Smooth muscle cell (in vitro differentiated cells): ENCODE measurements at regions not wholly inside any gene's neighbourhood (a gene's known extent, or its start where the extent isn't known, plus 50 kb on each side); places are given as distances from the start of the nearest gene placed in this dataset.
"Not testable (repeated sequence)": the region's sequence is repeated elsewhere in the genome, so short reads cannot be mapped to it uniquely, and the experiment has no call there.

ENCODE experiments used
- DNase-seq: peaks from one replicate; lab custom pipeline; 2025; ENCODE audit not compliant: unreplicated experiment; lab: John Stamatoyannopoulos, UW
- H2AFZ ChIP-seq: fragments of 200-600 bp; sonication (generic); 2 replicates; pipeline ENCODE4 v1.6.0; 2016; ENCODE audit warnings: antibody characterized with exemption, low read depth, mild to moderate bottlenecking
- H3F3A ChIP-seq: fragments of 200-600 bp; sonication (generic); 2 replicates; pipeline ENCODE4 v1.6.0; 2017; ENCODE audit warnings: antibody characterized with exemption, low read depth
- H3K27ac ChIP-seq: fragments of 200-600 bp; sonication (generic); 2 replicates; pipeline ENCODE4 v1.5.1; 2016; ENCODE audit warnings: low read depth, mild to moderate bottlenecking
- H3K27me3 ChIP-seq: fragments of 200-600 bp; sonication (generic); 2 replicates; pipeline ENCODE4 v1.6.1; 2016; ENCODE audit warnings: low read depth, mild to moderate bottlenecking
- H3K36me3 ChIP-seq: fragments of 200-600 bp; sonication (generic); 2 replicates; pipeline ENCODE4 v1.5.1; 2016; ENCODE audit warnings: low read depth
- H3K4me1 ChIP-seq: fragments of 200-600 bp; sonication (generic); 2 replicates; pipeline ENCODE4 v1.5.1; 2016; ENCODE audit warnings: low read depth
- H3K4me2 ChIP-seq: fragments of 200-600 bp; sonication (generic); 2 replicates; pipeline ENCODE4 v1.6.0; 2016; ENCODE audit warnings: mild to moderate bottlenecking
- H3K4me3 ChIP-seq: fragments of 200-600 bp; sonication (generic); 2 replicates; pipeline ENCODE4 v1.5.1; 2016; ENCODE audit warnings: mild to moderate bottlenecking
- H3K79me2 ChIP-seq: fragments of 200-600 bp; sonication (generic); 2 replicates; pipeline ENCODE4 v1.6.0; 2016; ENCODE audit warnings: low read depth, mild to moderate bottlenecking
- H3K9ac ChIP-seq: fragments of 200-600 bp; sonication (generic); 2 replicates; pipeline ENCODE4 v1.6.0; 2016; ENCODE audit warnings: low read depth
- H3K9me3 ChIP-seq: fragments of 200-600 bp; sonication (generic); replicated peaks from 2 replicates; pipeline ENCODE4 v1.5.1; 2016; ENCODE audit warnings: low read depth
- H4K20me1 ChIP-seq: fragments of 200-600 bp; sonication (generic); 2 replicates; pipeline ENCODE4 v1.6.0; 2016; ENCODE audit warnings: low read depth
- WGBS: methylation state at CpG from one replicate; pipeline ENCODE4 v1.1.7; 2016; ENCODE audit warnings: low lambda C conversion rate; 5-methylcytosine and 5-hydroxymethylcytosine counted together
- TF ChIP-seq, protein P1 (sequence below): fragments of 200-600 bp; sonication (generic); IDR thresholded peaks from 2 replicates; pipeline ENCODE4 v1.5.1; 2017; ENCODE audit warnings: borderline replicate concordance, mild to moderate bottlenecking, antibody characterized with exemption; ENCODE audit not compliant: insufficient read depth, poor library complexity, severe bottlenecking

DNA sequence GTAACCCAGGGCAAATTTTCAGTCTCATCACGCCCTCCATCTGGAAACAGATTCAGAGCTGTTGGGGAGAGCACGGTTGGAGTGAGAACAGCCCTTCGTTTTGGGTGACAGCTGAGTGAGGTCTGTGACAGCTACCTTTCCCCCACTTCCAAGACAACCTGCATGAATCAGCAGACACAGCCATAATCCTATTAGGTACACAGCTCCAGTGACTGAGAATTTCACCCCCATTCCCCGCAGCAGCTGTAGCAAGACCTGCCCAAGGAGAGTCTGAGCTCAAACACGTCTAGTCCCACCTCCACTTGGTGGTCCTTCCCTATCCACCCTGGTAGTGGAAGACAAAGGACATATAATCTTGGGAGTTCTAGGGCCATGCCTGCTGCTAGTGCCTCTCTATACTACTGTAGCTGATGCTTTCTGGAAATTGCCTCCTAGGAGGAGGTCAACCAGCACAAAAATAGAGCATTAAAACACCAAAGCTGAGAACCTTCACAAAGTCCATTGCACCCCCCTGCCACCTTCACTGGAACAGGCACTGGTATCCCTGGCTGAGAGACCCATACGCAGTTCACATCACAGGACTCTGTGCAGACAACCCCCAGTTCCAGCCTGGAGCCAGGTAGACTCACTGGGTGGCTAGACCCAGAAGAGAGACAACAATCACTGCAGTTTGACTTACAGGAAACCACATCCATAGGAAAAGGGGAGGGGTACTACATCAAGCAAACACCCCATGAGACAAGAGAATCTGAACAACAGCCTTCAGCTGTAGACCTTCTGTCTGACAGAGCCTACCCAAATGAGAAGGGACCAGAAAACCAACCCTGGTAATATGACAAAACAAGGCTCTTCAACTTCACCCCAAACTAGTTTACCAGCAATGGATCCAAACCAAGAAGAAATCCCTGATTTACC is 448.6 kb upstream of the CBLB start:
- Histone ChIP-seq H3F3A (no peaks in the 10 kb centered on the region), H4K20me1 (no peaks in the 10 kb centered on the region), H3K9me3 (no peaks in the 10 kb centered on the region), H3K4me3 (no peak overlapping the region), H3K27ac (no peak overlapping the region), H3K27me3 (no peaks in the 10 kb centered on the region), H3K36me3 (no peaks in the 10 kb centered on the region), H2AFZ (no peak overlapping the region), H3K4me2 (no peak overlapping the region), H3K79me2 (no peaks in the 10 kb centered on the region), H3K9ac (no peak overlapping the region), H3K4me1 (no peaks in the 10 kb centered on the region)
- TF ChIP-seq, protein P1, sequence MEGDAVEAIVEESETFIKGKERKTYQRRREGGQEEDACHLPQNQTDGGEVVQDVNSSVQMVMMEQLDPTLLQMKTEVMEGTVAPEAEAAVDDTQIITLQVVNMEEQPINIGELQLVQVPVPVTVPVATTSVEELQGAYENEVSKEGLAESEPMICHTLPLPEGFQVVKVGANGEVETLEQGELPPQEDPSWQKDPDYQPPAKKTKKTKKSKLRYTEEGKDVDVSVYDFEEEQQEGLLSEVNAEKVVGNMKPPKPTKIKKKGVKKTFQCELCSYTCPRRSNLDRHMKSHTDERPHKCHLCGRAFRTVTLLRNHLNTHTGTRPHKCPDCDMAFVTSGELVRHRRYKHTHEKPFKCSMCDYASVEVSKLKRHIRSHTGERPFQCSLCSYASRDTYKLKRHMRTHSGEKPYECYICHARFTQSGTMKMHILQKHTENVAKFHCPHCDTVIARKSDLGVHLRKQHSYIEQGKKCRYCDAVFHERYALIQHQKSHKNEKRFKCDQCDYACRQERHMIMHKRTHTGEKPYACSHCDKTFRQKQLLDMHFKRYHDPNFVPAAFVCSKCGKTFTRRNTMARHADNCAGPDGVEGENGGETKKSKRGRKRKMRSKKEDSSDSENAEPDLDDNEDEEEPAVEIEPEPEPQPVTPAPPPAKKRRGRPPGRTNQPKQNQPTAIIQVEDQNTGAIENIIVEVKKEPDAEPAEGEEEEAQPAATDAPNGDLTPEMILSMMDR, result no peak
- WGBS, result 86% methylated on average over 6 of the region's 6 CpGs
- DNase-seq, result no peak

DNA sequence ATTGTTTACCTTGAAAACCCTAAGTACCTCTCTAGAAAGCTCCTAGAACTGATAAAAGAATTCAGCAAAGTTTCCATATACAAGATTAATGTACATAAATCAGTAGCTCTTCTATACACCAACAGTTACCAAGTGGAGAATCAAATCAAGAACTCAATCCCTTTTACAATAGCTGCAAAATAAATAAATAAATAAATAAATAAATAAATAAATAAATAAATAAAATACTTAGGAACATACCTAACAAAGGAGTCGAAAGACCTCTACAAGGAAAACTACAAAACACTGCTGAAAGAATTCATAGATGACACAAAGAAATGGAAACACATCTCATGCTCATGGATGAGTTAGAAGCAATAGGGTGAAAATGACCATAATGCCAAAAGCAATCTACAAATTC is 452.6 kb upstream of the CBLB start:
- H4K20me1 ChIP-seq, result not testable (repeated sequence)
- WGBS, result 87% methylated on average over 1 of the region's 1 CpG

DNA sequence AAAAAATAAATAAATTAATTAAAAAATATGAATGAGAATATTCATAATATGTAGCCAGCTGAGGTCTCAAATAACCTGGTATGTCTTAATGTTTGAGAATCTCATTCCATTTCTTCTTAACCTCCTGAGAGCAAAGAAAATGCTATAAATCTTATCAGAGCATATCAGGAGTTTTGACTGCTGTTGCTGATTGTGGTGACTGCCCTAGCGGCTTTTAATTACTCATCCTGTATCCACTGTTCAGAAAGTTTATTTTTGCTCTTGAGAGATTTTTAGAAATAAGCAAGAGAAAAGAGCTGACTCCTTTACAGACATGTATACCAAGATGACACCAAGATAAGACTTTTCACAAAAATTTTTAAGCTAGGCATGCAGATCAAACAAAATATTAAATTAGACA is 454.8 kb upstream of the CBLB start:
- Histone ChIP-seq H4K20me1 (no peaks in the 10 kb centered on the region), H3K27ac (no peak overlapping the region), H3K4me3 (no peak overlapping the region), H3K79me2 (no peaks in the 10 kb centered on the region), H3K9me3 (no peaks in the 10 kb centered on the region), H3K4me1 (peaks cover 28% of the 10 kb centered on the region), H3K36me3 (no peaks in the 10 kb centered on the region), H3K4me2 (no peak overlapping the region), H2AFZ (no peak overlapping the region), H3K27me3 (no peaks in the 10 kb centered on the region), H3K9ac (no peak overlapping the region), H3F3A (no peaks in the 10 kb centered on the region)
- DNase-seq, result no peak
- 77% methylated on average over 1 of the region's 1 CpG for WGBS
- TF ChIP-seq, protein P1, result no peak

More for the DNA sequence above, 452.6 kb upstream of the CBLB start:
- not testable (repeated sequence) for H3K27ac ChIP-seq, H3K79me2 ChIP-seq, H3K27me3 ChIP-seq, H3K9me3 ChIP-seq, H3K36me3 ChIP-seq, H3K9ac ChIP-seq, H3K4me3 ChIP-seq, H3K4me1 ChIP-seq, H3K4me2 ChIP-seq, DNase-seq, H3F3A ChIP-seq, H2AFZ ChIP-seq

DNA sequence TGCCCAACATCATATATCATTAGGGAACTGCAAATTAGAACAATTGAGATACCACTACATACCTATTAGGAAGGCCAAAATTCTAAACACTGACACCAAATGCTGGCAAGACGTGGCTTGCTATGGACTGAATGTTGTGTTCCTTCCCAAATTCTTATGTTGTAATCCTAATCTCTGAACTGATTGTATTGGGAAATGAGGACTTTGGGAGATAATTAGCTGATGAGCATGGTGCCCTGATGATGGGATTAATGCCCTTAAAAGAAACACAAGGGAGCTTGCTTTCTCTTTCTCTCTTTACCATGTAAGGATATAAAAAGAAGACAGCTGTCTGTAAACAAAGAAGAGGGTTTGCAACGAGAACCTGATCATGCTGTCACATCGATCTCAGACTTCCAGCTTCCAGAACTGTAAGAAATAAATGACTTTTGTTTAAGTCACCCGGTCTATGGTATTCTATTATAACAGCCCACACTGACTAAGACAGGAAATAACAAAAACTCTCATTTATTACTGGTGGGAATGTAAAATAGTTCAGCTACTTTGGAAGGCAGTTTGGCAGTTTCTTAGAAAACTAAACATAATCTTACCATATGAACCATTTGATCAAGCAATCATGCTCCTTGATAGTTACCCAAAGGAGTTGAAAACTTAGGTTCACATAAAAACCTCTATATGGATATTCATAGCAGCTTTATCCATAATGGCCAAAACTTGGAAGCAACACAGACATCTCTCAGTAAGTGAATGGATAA is 458.3 kb upstream of the CBLB start:
- peak overlapping the region; percentile 24 for H3K4me2 ChIP-seq
- H3K79me2 ChIP-seq, result no peaks in the 10 kb centered on the region
- H4K20me1 ChIP-seq, result no peaks in the 10 kb centered on the region
- WGBS, result 80% methylated on average over 4 of the region's 4 CpGs
- H3K9me3 ChIP-seq, result no peaks in the 10 kb centered on the region
- no peak overlapping the region for H3K27ac ChIP-seq
- H3K36me3 ChIP-seq, result no peaks in the 10 kb centered on the region
- DNase-seq, result no peak
- no peaks in the 10 kb centered on the region for H3K27me3 ChIP-seq
- TF ChIP-seq, protein P1, result no peak
- peaks cover 28% of the 10 kb centered on the region for H3K4me1 ChIP-seq
- no peak overlapping the region for H2AFZ ChIP-seq
- no peak overlapping the region for H3K9ac ChIP-seq
- H3F3A ChIP-seq, result no peaks in the 10 kb centered on the region
- no peak overlapping the region for H3K4me3 ChIP-seq
